ENCODE measurements at regions not wholly inside any gene's neighbourhood (a gene's known extent, or its start where the extent isn't known, plus 50 kb on each side); places are given as distances from the start of the nearest gene placed in this dataset.
"Not testable (repeated sequence)": the region's sequence is repeated elsewhere in the genome, so short reads cannot be mapped to it uniquely, and the experiment has no call there.

DNA sequence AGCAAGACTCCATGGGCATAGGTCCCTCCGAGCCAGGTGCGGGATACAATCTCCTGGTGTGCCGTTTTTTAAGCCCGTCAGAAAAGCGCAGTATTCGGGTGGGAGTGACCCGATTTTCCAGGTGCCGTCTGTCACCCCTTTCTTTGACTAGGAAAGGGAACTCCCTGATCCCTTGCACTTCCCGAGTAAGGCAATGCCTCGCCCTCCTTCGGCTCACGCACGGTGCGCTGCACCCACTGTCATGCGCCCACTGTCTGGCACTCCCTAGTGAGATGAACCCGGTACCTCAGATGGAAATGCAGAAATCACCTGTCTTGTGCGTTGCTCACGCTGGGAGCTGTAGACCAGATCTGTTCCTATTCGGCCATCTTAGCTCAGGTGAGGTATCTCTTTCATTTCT is 344.1 kb upstream of the ZNF32 start:
- not testable (repeated sequence) for DNase-seq

DNA sequence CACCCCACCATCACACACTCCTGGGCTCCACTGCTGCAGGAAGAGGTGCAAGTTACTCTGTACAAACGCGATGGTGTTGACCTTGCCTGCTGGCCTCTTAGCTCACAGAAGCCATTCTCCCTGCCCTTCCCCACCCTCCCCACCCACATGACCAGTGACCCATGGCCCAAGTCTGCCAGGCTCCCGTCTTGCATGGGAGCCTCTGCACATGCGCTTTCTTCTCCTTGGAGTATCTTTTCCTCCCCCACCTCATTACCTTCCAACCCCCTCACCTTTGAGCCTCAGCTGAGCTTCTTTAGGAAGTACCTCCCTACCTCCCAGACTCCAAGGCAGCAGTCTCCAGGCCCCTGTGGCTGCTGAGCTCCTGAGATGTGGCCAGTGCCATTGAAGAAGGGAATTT is 337.7 kb upstream of the ZNF32 start:
- no peak for DNase-seq

DNA sequence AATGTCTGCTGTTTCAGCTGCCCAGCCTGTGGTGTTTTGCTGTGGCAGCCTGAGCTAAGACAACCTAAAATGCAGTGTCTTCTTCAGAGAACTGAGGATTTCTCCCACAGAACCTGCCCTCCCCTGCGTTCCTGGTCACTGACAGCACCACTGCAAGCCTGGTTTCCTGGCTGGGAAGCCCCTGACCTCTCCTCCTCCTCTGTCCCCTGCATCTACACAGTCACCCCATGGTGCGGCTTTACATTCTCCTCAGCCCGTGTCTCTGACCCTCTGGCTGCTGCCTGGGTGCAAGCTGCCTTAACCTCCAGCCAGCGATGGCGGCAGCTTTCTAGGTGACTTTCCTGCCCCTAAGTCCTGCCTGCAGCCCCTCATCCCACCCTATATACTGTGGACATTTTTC is 337.3 kb upstream of the ZNF32 start:
- no peak for DNase-seq

DNA sequence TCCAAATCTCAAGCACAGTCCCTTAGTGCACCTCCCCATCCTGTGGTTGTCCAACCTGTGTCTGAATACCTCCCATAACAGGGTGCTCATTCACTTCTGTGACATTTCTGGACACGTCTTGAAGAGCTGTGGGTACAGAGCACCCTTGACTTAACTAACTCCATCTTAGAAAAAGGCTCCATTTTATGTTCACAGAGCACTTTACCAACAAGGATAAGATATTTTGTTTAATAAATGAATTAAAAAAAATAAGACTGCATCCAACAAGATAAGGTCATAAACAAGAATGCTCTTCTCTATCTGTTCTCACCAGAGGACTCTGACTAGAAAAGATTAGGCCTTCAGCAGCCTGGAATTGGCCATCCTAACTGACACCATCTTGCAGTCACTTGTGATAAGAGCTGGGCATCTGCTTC is 335.2 kb upstream of the ZNF32 start:
- DNase-seq = no peak

DNA sequence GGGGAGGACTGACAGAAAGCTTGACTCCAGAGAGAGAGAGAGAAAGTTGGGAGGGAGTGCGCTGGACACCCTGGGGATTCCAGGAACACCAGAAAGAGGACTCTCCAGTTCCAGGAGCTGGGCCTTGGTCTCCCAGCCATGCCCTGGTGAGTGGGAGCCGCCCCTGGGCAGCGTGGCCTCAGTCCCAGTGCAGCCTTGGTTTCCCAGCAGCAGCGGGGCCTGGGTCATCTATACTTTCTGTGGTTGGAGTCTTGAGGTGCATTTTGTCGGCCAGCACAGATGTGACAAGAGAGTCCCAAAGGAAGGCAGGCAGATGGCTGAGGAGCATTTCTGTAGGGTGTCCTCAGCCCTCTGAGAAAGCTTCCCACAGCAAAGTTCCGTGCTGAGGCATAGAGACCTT is 334.7 kb upstream of the ZNF32 start:
- DNase-seq = no peak

DNA sequence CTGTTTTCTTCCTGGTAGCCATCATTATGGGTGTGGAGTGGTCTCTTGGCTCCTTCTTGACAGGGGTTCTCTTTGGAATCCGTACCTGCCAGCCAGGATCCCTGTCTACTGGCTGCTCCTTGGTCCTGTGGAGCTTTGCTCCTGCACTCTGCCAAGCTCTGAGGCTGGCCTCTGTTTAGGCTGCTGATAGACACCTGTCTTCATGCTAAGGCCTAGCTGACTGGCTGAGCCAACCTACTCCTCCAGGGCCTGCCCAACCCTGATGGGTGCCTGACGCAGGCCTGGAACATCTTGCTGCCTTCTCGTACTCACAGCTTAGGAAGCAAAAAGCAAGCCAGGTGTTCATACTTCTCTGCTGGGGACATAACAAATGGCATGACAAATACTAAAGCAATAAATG is 333.6 kb upstream of the ZNF32 start:
- DNase-seq = no peak

DNA sequence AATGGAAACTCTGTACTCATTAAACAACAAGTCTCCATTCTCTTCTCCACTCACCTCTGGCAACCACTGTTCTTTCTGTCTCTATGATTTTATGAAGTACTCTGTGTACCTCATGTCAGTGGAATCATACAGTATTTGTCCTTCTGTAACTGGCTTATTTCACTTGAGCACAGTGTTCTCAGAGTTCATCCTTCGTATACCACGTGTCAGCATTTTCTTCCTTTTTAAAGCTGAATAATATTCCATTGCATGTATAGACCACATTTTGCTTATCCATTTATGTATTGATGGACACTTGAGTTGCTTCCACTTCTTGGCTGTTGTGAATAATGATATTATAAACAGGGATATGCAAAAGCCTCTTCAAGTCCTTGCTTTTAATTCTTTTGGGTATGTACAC is 333.0 kb upstream of the ZNF32 start:
- DNase-seq = no peak

DNA sequence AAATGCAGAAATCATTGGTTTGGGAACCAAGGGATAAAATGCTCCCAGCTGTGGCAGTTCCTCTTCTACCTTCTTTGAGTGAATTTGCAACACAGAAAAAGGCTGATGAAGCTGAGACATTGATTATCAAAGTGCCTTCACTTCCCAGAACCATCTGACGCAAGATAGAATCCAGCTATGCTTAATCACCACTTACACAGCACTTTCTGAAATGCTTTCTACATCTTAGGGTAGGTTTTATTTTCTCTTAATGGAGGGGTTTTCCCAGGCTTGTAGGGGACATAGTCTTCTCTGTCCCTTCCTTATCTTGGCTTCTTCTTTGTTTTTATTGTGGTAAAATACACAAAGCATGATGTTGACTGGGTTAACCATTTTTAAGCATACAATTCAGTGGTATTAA is 332.6 kb upstream of the ZNF32 start:
- no peak for DNase-seq

DNA sequence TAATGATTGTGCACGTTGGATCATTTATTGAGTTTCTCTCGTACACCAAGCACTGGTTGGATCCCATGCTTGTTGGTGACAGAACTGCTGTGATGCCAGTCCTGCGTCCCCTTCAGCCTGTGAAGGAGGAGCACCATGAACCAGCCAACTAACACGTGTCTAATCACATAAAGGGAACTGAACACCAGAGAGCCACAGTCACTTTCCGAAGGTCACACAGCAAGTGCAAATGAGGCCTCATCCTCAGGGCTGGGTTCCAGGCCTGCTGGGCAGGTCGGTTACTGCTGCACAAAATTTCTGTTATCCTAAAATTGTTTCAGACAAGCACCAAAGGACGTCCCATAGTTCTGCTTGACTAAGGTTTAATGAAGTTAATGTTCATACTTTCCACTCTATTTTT is 332.0 kb upstream of the ZNF32 start:
- DNase-seq = no peak

DNA sequence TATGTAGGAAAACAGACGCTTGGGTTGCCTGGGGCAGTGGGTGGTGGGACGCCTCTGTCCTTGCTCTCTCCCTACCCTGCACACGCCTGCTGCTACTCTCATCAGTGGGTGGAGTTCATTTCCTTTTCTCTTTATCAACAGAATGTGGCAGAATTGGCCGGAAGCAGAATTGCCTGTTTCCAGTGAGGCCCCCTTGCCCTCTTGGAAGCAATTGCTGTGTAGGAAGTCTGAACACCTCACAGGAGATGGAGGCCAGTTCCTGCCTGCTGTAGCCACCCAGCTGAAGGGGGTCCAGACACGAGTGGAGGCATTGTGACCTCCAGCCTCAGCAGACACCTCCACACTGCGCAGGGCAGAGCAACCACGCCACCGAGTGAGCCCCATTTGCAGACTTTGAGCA is 331.6 kb upstream of the ZNF32 start:
- no peak for DNase-seq

DNA sequence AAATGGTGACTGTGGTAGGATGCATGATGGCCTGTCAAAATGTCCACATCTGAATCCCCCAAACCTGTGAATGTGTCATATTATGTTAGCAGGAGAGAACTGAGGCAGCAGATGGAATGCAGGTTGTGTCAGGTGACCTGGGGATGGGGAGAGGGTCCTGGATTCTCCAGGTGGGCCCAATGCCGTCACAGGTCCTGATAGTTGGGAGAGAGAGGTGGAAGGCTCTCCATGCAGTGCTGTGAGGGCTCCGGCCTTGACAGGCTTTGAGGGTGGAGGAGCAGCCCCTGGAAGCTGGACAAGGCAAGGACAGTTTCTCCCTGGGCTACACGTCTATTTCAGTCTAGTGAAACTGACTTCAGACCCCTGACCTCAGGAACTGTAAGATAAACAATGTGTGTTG is 330.9 kb upstream of the ZNF32 start:
- DNase-seq = no peak

DNA sequence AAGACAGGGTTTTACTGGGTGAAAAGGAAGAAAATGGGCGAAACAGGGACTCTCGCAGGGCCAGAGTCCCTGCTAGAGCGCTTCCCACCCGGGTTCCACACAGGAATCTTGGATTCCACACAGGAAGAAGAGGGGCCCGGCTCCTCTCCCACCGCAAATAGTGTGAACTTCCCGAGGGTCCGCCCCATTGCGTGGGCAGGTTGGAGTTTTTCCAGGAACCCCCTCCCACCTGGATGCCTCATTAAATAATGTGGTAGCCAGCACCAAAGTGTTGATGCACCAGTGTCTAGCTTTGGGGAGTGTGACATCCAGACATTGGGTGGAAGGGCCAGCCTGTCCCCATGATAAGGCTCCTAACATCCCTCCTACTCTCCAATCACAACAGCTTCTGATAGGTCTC is 330.3 kb upstream of the ZNF32 start:
- no peak for DNase-seq

DNA sequence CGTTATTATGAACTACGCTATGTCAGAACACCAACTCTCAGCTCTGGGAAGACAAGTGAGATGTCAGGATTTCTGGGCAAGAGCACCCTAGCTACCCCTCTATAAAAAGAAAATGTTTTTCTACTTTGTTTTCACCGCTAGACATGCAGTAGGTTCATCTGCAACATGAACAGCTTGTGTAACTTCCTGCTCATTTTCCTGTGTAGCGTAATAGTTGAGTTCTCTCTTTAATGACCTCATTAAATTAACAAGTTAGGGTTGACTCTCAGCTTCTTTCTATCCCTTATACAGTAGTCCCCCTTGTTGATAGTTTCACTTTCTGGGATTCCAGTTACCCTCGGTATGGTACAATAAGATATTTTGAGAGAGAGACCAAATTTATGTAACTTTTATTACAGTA is 329.4 kb upstream of the ZNF32 start:
- DNase-seq = no peak

DNA sequence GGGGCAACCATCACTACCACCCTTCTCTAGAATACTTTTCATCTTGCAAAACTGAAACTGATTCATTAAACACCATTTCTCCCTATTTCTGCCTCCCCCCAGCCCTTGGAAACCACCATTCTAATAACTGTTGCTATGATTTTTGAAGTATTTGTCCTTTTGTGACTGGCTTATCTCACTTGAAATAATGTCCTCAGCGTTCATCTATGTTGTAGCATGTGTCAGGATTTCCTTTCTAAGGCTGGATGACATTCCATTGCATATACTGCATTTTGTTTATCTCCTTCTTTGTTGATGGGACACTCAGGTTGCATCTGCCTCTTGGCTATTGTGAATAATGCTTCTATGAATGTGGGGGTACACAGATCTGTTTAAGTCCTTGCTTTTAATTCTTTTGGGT is 327.6 kb upstream of the ZNF32 start:
- DNase-seq = no peak

DNA sequence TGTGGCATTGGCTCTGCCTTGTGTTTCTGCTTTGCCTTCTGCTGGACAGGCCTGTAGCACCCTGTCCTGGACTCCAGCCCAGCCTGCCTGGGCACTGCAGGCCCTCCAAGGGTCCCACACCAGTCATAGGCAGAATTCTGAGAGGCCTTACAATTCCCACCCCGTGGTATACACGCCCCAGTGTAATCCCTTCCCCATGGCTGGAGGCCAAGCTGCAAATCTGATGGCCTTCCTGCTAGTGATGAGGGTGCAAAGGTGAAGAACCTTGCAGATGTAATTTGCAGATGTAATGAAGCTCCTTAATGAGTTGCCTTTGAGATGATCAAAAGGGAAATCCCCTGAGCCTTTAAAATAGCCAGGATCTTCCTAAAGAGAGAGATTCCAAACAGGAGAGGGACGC is 325.1 kb upstream of the ZNF32 start:
- DNase-seq = no peak

DNA sequence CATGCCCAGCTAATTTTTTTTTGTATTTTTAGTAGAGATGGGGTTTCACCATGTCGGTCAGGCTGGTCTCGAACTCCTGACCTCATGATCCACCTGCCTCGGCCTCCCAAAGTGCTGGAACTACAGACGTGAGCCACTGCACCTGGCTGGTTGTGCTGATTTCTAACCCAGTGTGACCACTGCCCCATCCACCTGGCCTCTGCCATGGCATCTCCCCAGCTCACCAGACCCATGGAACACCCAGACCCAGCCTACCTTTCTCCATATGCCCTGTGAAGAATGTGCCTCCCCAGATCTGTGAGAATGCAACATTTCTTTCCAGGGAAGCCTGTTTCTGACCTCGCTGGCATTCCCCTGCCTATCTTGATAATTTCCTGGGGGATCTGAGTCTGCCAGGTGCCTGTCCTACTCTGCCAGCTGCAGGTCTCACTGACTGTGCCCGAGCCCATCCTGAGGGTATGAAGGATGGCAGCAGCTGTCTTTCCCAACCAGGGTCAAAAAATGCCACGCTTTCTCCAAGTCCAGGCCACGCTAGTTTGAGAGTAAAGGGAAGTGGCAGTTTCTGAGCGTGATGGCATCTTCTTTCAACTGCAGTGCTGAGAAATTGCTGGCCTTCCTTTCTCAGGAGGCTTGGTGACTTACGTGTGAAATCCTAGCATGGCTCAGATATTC is 324.4 kb upstream of the ZNF32 start:
- DNase-seq = no peak

DNA sequence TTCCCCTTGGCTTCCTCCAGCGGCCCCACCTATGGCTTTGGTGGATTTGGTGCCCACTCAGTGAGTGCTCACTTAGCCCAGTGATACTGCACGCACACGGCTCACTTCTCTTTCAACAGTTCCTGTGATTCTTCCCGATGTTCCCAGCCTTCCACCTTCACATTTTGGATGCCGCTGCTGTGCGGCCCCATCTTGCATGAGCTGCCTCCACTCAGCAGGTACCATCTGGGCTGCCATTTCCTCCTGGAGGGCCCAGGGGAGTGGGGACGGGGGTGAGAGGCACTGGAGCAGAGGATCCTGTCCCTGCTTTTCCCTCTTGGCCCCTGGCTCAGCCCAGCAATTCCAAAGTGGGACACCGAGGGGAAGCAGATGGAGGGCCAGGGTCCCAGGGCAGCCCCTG is 323.3 kb upstream of the ZNF32 start:
- DNase-seq = no peak

DNA sequence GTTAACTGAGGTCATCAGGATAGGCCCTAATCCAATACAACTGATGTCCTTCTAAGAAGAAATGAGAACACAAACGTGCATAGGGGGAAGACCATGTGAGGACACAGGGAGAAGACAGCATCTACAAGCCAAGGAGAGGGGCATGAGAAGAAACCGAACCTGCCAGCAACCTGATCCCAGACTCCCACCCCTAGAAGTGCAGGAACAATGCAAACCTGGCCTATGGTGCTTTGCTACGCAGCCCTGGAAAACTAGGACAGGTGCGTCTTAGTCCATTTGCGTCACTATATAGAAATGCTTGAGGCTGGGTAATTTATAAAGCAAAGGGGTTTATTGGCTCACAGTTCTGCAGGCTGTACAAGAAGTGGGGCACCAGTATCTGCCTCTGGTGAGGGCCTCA is 322.6 kb upstream of the ZNF32 start:
- DNase-seq = no peak

DNA sequence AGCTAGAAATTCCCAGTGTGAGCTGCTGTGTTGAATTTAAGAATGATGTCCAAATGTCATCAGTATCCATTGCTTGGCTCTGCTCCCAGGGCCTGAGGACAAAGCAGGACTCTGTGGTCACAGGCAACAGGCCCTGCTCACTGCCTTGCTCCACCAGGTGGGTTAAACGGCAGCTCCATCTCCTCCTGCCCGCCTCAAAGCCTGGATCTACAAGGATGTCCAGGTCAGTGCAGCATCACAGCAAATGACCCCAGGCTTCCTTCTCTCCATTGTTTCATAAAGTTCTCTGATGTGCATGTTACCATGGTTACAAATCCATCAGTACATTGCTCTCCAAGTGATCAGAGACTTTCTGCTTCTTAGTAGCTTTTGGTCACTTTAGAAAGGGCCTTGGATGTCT is 322.0 kb upstream of the ZNF32 start:
- no peak for DNase-seq

DNA sequence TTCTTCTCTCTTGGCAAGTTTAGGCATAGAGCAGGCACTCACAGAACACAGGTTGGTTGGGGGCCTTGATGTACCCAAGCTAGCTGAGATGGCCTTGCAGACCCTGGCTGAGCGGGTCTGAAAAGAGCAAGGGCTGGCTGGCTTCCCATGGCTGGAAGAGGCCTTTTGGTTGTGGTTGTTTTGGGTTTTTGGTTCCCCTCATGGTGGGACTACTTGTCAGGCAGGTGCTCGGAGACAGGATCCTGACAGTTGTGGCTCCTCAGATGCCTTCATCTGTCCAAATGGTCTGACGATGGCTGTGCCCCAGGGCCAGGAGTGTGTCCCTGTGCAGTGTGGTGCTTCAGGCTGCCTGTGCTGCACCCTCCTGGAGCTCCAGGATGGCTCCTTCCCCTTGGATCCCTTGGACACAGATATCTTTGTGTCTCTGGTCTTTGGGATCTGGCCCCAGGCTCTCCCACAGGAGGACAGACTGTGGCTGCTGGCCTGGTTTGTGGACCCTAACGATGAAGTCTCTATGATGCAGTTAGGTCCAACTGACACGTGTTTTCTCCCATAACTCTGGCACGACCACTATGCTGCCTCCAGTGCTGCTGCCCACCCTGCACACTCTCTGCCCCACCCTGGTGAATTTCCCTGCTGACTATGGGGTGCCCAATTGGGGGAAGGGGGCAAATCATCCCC is 321.5 kb upstream of the ZNF32 start:
- no peak for DNase-seq

DNA sequence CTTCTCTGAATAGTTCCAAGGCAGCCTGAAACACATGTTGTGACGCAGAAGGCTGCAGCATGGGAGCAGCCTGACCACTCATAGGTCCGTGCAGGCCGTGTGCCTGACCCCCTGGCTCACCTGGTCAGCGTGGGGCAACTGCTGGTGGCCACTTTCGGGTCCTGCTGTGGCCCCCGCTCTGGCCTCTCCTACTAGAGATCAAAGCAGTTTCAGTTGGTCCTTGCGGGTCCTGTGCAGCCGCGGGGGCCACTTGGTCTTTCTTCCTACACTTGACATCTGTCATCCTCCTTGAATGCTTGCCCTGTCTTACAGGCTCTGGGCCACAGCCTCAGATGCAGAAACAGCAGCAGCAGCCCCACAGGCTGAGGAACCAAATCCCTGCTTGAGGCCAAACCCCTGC is 320.8 kb upstream of the ZNF32 start:
- DNase-seq = no peak

DNA sequence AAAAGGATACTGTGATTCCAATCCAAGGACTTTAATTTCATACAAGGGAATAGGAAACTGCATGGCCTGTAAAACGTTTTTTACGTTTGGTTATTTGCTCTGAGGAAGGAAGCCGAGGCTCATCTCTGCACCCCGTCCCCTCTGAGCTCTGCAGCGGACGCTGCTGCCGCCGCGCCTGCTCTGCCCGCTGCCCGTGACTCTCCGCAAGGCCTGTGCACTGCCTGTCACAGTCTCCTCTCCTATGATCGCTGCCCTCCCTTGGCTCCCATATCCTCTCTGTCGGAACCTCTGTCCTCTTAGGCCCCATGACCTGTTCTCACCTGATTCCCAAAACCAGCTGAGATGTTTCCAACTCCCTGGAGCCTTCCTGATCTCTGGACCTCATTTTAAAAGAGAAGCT is 320.3 kb upstream of the ZNF32 start:
- DNase-seq = no peak

DNA sequence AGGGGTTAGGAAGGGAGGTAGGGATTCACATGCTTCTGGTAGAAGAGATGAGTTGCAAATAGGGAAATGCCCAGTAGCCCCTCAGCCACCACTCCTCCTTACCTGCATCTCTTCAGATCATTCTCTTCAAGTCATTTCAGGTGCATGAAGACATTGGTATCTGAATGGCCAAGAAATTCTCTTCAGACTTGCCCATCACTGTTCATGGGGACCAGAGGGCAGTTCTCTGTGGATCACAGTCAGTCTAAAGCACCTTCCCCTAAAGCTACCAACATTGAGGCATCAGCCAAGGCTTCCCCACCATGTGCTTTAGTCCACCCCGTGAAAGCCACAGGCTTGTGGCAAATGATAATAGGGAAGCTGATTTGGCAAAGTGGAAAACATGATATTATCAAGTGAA is 319.4 kb upstream of the ZNF32 start:
- no peak for DNase-seq

DNA sequence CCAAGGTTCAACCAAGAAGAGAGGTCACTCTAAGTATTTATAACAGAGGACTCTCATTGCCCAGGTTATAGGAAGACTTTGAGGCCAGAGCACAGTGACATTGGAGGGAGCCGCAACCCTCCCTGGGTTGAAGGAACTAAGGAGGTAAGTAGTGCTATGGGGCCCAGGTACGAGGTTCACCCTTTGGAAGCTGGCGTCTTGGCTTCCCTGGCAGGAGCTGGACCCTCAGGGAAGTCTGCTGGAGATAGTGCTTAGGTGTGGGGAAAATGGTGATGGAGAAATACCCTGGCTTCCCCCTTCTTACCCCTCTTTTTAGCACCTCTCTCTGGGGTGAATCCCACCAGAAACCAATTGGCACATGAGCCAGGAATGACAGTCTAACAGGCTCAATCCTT is 317.9 kb upstream of the ZNF32 start:
- DNase-seq = no peak

DNA sequence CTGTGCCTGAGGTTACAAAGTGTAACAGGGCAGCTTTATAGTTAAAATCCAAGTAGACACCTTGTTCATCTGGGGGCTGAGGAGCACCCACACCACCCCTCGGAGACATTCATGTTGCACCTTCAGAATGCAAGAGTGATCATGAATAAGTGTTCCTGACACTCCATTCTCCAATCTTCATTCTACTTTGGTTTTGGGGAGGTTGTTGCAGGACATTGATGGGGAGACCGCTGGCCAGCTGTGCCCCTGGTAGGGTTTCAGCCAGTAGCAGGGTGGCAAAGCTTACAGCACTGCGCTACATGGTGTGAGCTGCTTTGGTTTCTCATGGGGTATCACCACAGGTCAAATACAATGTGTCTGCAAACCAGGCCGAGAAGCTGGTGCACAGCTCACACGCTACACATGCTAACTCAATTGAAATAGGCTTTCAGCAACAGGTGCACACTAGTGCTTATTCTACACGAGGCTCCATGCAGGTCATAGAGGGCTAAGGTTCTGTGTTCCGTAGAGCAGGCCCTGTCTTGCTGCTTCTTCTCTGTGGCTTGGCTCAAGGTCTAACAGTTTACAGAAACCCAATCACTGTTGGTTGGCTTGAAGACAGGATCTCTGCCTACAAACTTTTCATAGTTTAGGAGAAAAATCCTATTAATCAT is 317.4 kb upstream of the ZNF32 start:
- no peak for DNase-seq
